GM12878 (cell line): ENCODE measurements at regions not wholly inside any gene's neighbourhood (a gene's known extent, or its start where the extent isn't known, plus 50 kb on each side); places are given as distances from the start of the nearest gene placed in this dataset.

Source experiments
- ATAC-seq: fragments of 200-7000 bp; cut with Tn5 transposase; 3 replicates; pipeline ENCODE4 v1.9.1; 2020; ENCODE audit warnings: mild to moderate bottlenecking, moderate library complexity
- BruUV-seq: library from RNA; stranded (reverse); fragments of 400-500 nt; replicated peaks from 2 replicates; lab custom pipeline; 2021; lab: Mats Ljungman, UMichigan
- CTCF ChIA-PET: fragments of 300-600 bp; sonication (Branson Sonifier 250); formaldehyde crosslinking; extraction: SDS; loops from one replicate; lab custom pipeline; 2021; ENCODE audit warnings: inconsistent platforms; lab: Yijun Ruan, JAX
- POLR2A ChIA-PET: fragments of 350-600 bp; formaldehyde crosslinking; extraction: SDS; loops from one replicate; lab custom pipeline; 2021; ENCODE audit warnings: inconsistent platforms; lab: Charles Lee
- RAD21 ChIA-PET: fragments of 300-600 bp; sonication (Branson Sonifier 250); formaldehyde crosslinking; loops from one replicate; lab custom pipeline; 2023; ENCODE audit warnings: antibody characterized with exemption; ENCODE audit not compliant: unreplicated experiment; lab: Charles Lee
- SMC1A ChIA-PET: fragments of 300-600 bp; sonication (Branson Sonifier 250); formaldehyde crosslinking; loops from one replicate; lab custom pipeline; 2023; ENCODE audit not compliant: unreplicated experiment, uncharacterized antibody; lab: Charles Lee
- DNase-seq: peaks from one replicate; pipeline ENCODE4 v3.0.0-alpha.2; 2011; ENCODE audit warnings: low read depth, low spot score
- FAIRE-seq: peaks from 3 replicates; lab custom pipeline; 2011; peaks lifted over from hg19 to GRCh38; lab: Jason Lieb, UNC
- H2AFZ ChIP-seq: 2 replicates; pipeline ENCODE4 v1.6.0; 2011; ENCODE audit warnings: low read depth, low read length, control low read depth; ENCODE audit not compliant: control insufficient read depth
- H3K27ac ChIP-seq: 2 replicates; pipeline ENCODE4 v1.5.1; 2011; ENCODE audit warnings: control low read depth; ENCODE audit not compliant: control insufficient read depth, insufficient read depth
- H3K27me3 ChIP-seq, 2 experiments: replicated peaks in 1 of 2; 2 replicates each; pipeline versions ENCODE4 v1.6.0 to v1.6.1; 2011; ENCODE audit warnings: low read length in 1 of 2; ENCODE audit not compliant: control insufficient read depth in 2 of 2, insufficient read depth in 2 of 2
- H3K36me3 ChIP-seq, 2 experiments: 2 replicates each; pipeline ENCODE4 v1.5.1; 2011; ENCODE audit warnings: low read length in 1 of 2; ENCODE audit not compliant: control insufficient read depth in 2 of 2, insufficient read depth in 2 of 2
- H3K4me1 ChIP-seq: 2 replicates; pipeline ENCODE4 v1.6.1; 2011; ENCODE audit warnings: mild to moderate bottlenecking, low read length, moderate library complexity, mixed read lengths; ENCODE audit not compliant: control insufficient read depth, insufficient read depth
- H3K4me2 ChIP-seq: 2 replicates; pipeline ENCODE4 v1.6.0; 2011; ENCODE audit warnings: control low read depth; ENCODE audit not compliant: control insufficient read depth, insufficient read depth
- H3K4me3 ChIP-seq: fragments of 200-600 bp; sonication (generic); 2 replicates; pipeline ENCODE4 v1.5.1; 2016
- H3K79me2 ChIP-seq: 2 replicates; pipeline ENCODE4 v1.6.0; 2011; ENCODE audit warnings: low read length; ENCODE audit not compliant: control insufficient read depth, insufficient read depth
- H3K9ac ChIP-seq: 2 replicates; pipeline ENCODE4 v1.8.0; 2011; ENCODE audit warnings: low read length, control low read depth, mixed read lengths; ENCODE audit not compliant: control insufficient read depth, insufficient read depth
- H3K9me3 ChIP-seq: replicated peaks from 3 replicates; pipeline ENCODE4 v1.5.1; 2011; ENCODE audit warnings: mild to moderate bottlenecking, low read length; ENCODE audit not compliant: control insufficient read depth, insufficient read depth
- H4K20me1 ChIP-seq: 2 replicates; pipeline ENCODE4 v1.6.0; 2011; ENCODE audit not compliant: control insufficient read depth, insufficient read depth
- ASH2L ChIP-seq: fragments of 300-600, 200-600 bp; sonication (generic); IDR thresholded peaks from 2 replicates; pipeline ENCODE4 v1.6.1; 2017; ENCODE audit warnings: low read depth, mild to moderate bottlenecking, borderline replicate concordance
- ESRRA ChIP-seq: IDR thresholded peaks from 2 replicates; pipeline ENCODE4 v1.6.1; 2012; ENCODE audit warnings: mild to moderate bottlenecking, low read length, improper control_type of control experiment
- FOXK2 ChIP-seq: fragments of 450-650 bp; IDR thresholded peaks from 2 replicates; pipeline ENCODE4 v1.6.1; 2017; ENCODE audit warnings: mild to moderate bottlenecking, moderate library complexity
- JUND ChIP-seq: IDR thresholded peaks from 2 replicates; pipeline ENCODE4 v1.6.1; 2012; ENCODE audit warnings: low read depth, mild to moderate bottlenecking, low read length, improper control_type of control experiment, moderate library complexity
- KAT2A ChIP-seq: conservative IDR thresholded peaks from 2 replicates; pipeline ENCODE4 v1.6.1; 2011; ENCODE audit warnings: low read depth, low read length; ENCODE audit not compliant: control insufficient read depth
- NFYB ChIP-seq: IDR thresholded peaks from 2 replicates; pipeline ENCODE4 v1.6.1; 2011; ENCODE audit warnings: low read depth, mild to moderate bottlenecking, low read length, improper control_type of control experiment, moderate library complexity; ENCODE audit not compliant: insufficient read depth
- POLR2A ChIP-seq: IDR thresholded peaks from 2 replicates; pipeline ENCODE4 v1.6.1; 2011; ENCODE audit warnings: low read depth, mild to moderate bottlenecking, low read length
- RBBP5 ChIP-seq: fragments of 200-600 bp; sonication (generic); conservative IDR thresholded peaks from 2 replicates; pipeline ENCODE4 v1.6.1; 2016
- RELB ChIP-seq: fragments of 450-650 bp; IDR thresholded peaks from 2 replicates; pipeline ENCODE4 v1.6.1; 2017; ENCODE audit warnings: low read depth, mild to moderate bottlenecking, moderate library complexity
- YBX1 ChIP-seq: fragments of 450-650 bp; IDR thresholded peaks from 2 replicates; pipeline ENCODE4 v1.6.1; 2016; ENCODE audit warnings: antibody characterized with exemption
- ZNF687 ChIP-seq: fragments of 450-650 bp; IDR thresholded peaks from 2 replicates; pipeline ENCODE4 v1.6.1; 2017; ENCODE audit warnings: mild to moderate bottlenecking, moderate library complexity
- ZSCAN29 ChIP-seq: fragments of 450-650 bp; IDR thresholded peaks from 2 replicates; pipeline ENCODE4 v1.6.1; 2017; ENCODE audit warnings: mild to moderate bottlenecking, moderate library complexity
- WGBS: methylation state at CpG from one replicate; pipeline ENCODE4 v1.1.6; 2016; ENCODE audit warnings: low lambda C conversion rate; ENCODE audit not compliant: insufficient replicate concordance, insufficient coverage; ENCODE audit errors: missing lambda C conversion rate; 5-methylcytosine and 5-hydroxymethylcytosine counted together
- in situ Hi-C: fragments of 300-500 bp; cut with MboI; formaldehyde crosslinking; loops from 9 replicates; pipeline ENCODE4 v1.14.3; 2018; ENCODE audit warnings: mixed read lengths
- intact Hi-C: fragments of 100-400 bp; cut with micrococcal nuclease; formaldehyde crosslinking; loops from one replicate; pipeline ENCODE4 v1.14.2; 2022; ENCODE audit not compliant: unreplicated experiment
- TF ChIP-seq, protein P1 (sequence below): fragments of 450-650 bp; IDR thresholded peaks from 2 replicates; pipeline ENCODE4 v1.6.1; 2016; ENCODE audit warnings: mild to moderate bottlenecking

DNA sequence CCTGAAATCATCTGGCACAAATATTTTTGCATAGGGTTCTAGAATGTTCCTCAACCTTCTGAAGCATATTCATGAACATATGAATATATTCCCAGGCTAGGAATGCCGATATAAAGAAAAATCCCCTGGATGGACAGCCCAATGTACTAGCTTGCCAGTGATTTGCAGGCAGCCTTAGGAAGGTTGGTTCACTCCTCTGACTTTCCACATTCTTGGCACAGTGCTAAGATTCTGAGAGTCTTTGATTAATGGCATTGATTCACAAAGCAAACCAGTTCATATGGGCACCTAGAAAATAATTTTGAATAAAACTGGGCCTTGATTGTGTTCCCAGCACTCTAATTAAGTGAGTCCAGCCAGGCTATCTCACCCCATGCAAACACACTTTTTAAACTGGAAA lies 56.9 kb upstream of the ENPP4 start:
- Histone ChIP-seq H3K27me3 (no peaks in the 10 kb centered on the region), H4K20me1 (no peaks in the 10 kb centered on the region), H2AFZ (no peak overlapping the region), H3K4me2 (no peak overlapping the region), H3K9ac (no peak overlapping the region), H3K9me3 (no peaks in the 10 kb centered on the region), H3K4me1 (no peaks in the 10 kb centered on the region), H3K27ac (no peak overlapping the region), H3K79me2 (no peaks in the 10 kb centered on the region), H3K36me3 (no peaks in the 10 kb centered on the region), H3K4me3 (no peak overlapping the region)
- RAD21 ChIA-PET: no interaction called here
- CTCF ChIA-PET: no interaction called here
- POLR2A ChIA-PET: no interaction called here
- in situ Hi-C loops (no loop called here), intact Hi-C loops (loop anchor here (10.0 kb wide), 1 partner anchor 138 kb away; no protein-coding TSS in a partner anchor)
- WGBS: 0% methylated on average over 1 of the region's 1 CpG
- DNase-seq: no peak
- SMC1A ChIA-PET: no interaction called here
- TF ChIP-seq ZNF687 (no peak), ESRRA (no peak), RELB (no peak), FOXK2 (no peak), YBX1 (no peak), ASH2L (no peak), JUND (no peak), POLR2A (no peak), KAT2A (no peak), ZSCAN29 (no peak), NFYB (no peak), RBBP5 (no peak)
- TF ChIP-seq, protein P1, sequence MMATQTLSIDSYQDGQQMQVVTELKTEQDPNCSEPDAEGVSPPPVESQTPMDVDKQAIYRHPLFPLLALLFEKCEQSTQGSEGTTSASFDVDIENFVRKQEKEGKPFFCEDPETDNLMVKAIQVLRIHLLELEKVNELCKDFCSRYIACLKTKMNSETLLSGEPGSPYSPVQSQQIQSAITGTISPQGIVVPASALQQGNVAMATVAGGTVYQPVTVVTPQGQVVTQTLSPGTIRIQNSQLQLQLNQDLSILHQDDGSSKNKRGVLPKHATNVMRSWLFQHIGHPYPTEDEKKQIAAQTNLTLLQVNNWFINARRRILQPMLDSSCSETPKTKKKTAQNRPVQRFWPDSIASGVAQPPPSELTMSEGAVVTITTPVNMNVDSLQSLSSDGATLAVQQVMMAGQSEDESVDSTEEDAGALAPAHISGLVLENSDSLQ: no peak
- no peak for FAIRE-seq
- no TSS peak for BruUV-seq
- no peak for ATAC-seq
